IgD-negative memory B cell (primary cell): ENCODE measurements at regions not wholly inside any gene's neighbourhood (a gene's known extent, or its start where the extent isn't known, plus 50 kb on each side); places are given as distances from the start of the nearest gene placed in this dataset.
"Not testable (repeated sequence)": the region's sequence is repeated elsewhere in the genome, so short reads cannot be mapped to it uniquely, and the experiment has no call there.

ENCODE experiments used
- H3K27ac Mint-ChIP-seq, 3 donors: one replicate each; pipeline ENCODE4 v1.8.0; 2020 to 2022; ENCODE audit warnings: mild to moderate bottlenecking in 3 of 3, mixed read lengths in 3 of 3, moderate library complexity in 1 of 3
- H3K27me3 Mint-ChIP-seq: one replicate; pipeline ENCODE4 v1.8.0; 2021; ENCODE audit warnings: mixed read lengths
- H3K36me3 Mint-ChIP-seq: one replicate; pipeline ENCODE4 v1.8.0; 2020; ENCODE audit warnings: mild to moderate bottlenecking, mixed read lengths
- H3K4me1 Mint-ChIP-seq, 3 donors: one replicate each; pipeline ENCODE4 v1.8.0; 2020 to 2022; ENCODE audit warnings: mixed read lengths in 3 of 3, mild to moderate bottlenecking in 1 of 3
- H3K4me3 Mint-ChIP-seq, 4 donors: one replicate each; pipeline ENCODE4 v1.8.0; 2020 to 2022; ENCODE audit warnings: mild to moderate bottlenecking in 4 of 4, mixed read lengths in 4 of 4, moderate library complexity in 3 of 4
- H3K9me3 Mint-ChIP-seq, 3 donors: one replicate each; pipeline ENCODE4 v1.8.0; 2020 to 2021; ENCODE audit warnings: mixed read lengths in 3 of 3, mild to moderate bottlenecking in 1 of 3

DNA sequence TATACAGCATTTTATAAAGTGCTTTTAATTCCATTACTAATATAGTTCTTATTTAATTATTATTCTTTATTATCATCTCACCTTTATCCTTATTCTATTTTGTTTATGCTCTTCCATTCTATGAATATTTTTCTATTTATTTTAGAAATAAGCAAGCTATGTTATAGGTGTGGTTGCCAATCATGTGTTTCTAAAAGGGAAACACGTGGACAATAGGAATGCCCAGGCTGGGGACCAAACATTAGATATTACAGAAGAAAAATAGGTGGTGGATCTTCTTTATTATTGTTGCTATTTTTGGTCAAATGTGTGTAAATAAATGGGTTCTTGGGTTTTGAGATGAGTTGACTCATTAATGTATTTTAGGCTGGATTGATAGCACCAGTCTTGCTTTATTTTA lies 438.3 kb downstream of the RAB38 start:
- no peaks in the 10 kb centered on the region for H3K36me3 Mint-ChIP-seq
- no peaks in the 10 kb centered on the region for H3K4me1 Mint-ChIP-seq
- peaks cover 0 to 5% (median 2%) of the 10 kb centered on the region in 3 donors for H3K9me3 Mint-ChIP-seq
- H3K27ac Mint-ChIP-seq: no peak overlapping the region
- no peak overlapping the region for H3K4me3 Mint-ChIP-seq
- no peaks in the 10 kb centered on the region for H3K27me3 Mint-ChIP-seq

DNA sequence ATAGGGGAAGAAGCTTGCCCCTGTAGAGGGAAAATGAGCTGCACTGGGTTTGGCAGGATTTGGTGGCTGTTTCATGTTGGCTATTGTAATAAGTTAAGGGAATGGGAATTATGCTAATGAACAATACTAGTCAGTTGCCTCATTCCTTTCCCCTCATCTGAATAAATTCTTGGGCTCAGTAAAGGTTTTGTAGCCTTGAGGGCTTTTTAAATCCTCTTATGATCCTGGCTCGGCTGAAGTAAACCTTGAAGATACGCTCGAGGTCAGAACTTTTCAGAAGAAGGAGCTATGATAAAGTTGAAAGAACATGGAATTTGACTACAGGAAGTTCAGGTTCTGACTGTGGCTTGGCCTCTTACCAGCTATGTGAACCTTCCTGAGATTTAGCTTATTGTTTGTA lies 448.7 kb downstream of the RAB38 start:
- H3K36me3 Mint-ChIP-seq: peaks cover 2% of the 10 kb centered on the region
- no peaks in the 10 kb centered on the region for H3K4me1 Mint-ChIP-seq
- no peak overlapping the region for H3K4me3 Mint-ChIP-seq
- H3K27ac Mint-ChIP-seq: no peak overlapping the region
- H3K9me3 Mint-ChIP-seq: peaks cover 0 to 11% (median 0%) of the 10 kb centered on the region in 3 donors
- no peaks in the 10 kb centered on the region for H3K27me3 Mint-ChIP-seq

DNA sequence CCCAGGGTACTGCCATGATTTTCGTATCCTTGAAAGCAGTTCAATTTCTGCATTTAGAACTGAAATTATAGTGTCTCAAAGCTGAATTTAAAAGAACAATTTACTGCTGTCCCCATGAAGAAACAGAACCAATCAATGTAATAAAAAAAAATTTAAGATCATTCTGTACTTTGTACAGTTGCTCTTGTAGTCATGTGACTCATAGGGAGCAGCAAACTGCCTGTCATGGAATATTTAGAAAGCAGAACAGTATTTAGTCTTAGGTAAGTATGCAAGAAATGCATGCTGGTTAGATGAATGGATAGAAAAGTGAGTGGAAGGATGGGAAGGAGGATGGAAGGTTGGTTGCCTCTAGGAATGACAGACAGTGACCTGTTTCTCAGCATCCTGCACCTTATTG lies 450.9 kb downstream of the RAB38 start:
- Mint-ChIP-seq H3K4me1 (no peaks in the 10 kb centered on the region), H3K4me3 (no peak overlapping the region), H3K27me3 (no peaks in the 10 kb centered on the region), H3K9me3 (peaks cover 0 to 9% (median 0%) of the 10 kb centered on the region in 3 donors), H3K36me3 (no peaks in the 10 kb centered on the region), H3K27ac (no peak overlapping the region)

DNA sequence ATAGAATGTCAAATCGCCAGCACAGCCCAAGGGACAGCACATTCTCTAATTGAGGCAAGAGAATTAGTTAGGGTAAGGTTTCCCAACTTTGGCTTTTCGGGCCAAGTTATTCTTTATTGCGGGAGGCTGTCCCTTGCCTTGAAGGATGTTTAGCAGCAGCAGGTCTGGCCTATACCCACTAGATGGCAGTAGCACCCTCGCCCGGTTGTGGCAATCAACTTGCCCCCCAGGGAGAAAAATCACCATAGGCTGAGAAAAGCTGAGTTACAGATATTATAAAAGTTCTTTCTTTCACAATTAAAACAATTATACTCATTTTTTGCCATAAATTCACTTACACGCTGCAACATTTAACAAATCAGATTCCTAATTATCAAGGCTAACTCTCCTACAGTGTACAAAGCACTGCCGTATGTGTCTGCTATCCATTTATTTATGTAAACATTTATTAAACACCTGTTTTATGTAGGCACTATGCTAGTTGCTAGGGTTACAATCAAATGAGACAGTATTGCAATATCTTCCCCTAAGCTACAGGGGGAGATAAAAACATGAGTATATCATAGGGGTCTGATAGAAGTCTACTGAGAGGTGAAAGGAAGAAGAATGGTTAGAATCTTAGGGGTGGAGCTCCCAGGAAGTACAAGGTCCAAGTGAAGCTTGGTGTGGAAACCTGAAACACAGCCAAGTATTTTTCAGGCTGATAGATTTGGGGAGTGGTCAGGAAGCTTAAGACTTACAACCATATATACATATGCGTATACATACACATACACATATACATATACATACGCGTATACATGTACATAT lies 452.3 kb downstream of the RAB38 start:
- Mint-ChIP-seq H3K36me3 (no peaks in the 10 kb centered on the region), H3K9me3 (peaks cover 0 to 4% (median 0%) of the 10 kb centered on the region in 3 donors), H3K4me1 (no peaks in the 10 kb centered on the region), H3K27ac (no peak overlapping the region), H3K4me3 (no peak overlapping the region), H3K27me3 (no peaks in the 10 kb centered on the region)

DNA sequence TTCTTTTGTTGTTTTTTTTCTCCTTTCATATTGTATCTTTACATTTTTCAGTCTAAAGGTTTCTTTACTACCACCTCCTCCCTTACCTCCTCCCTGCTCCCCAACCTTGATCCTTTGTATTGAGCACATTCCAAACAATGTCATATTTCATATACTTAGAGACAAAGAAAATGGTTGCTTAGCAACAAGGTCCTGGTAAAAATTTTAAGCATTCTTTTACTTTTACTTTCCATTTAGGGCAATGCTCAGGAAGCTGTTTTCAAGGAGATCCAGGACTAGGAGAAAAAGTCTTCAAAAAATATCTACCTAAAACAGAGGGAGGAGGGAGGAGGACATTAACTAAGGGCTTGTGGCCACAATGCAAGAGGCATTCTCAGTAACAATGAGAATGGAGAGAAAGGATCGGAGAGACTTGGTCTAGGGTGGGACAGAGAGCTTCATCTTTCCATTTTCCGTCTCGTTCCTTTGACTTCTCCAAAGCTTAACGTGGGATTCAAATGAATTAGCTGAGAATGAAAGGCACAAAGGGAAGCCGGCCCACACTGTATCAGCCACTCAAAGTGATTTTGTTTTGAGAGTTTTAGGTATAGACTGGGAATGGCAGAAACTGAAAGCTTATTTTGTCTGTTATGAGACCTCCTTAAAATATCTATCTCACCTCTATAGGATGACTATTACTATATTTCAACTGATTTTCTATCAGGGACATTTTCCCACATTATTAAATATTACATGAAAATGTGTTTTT lies 455.7 kb downstream of the RAB38 start:
- Mint-ChIP-seq H3K27me3 (no peaks in the 10 kb centered on the region), H3K4me1 (no peaks in the 10 kb centered on the region), H3K4me3 (no peak overlapping the region), H3K36me3 (no peaks in the 10 kb centered on the region), H3K9me3 (peaks cover 0 to 4% (median 0%) of the 10 kb centered on the region in 3 donors), H3K27ac (no peak overlapping the region)

DNA sequence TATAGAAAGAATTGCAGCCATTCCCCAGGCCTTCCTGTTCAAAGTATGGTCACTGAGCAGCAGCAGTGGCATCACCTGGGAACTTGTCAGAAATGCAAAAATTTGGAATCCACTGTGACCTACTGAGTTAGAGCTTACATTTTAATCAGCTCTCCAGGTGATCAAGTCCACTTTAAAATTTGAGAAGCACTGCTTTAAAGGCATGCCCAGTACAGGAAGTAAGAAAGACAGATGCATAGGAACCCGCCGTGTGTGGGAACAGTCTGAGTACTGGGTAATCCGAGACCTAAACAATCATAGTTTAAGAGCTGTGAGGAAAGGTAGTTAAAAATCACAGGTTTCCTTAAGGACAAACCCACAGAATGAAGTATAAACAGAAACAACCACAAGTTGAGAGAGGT lies 462.4 kb downstream of the RAB38 start:
- peaks cover 0 to 3% (median 2%) of the 10 kb centered on the region in 3 donors for H3K9me3 Mint-ChIP-seq
- no peaks in the 10 kb centered on the region for H3K4me1 Mint-ChIP-seq
- no peaks in the 10 kb centered on the region for H3K27me3 Mint-ChIP-seq
- H3K36me3 Mint-ChIP-seq: no peaks in the 10 kb centered on the region
- no peak overlapping the region for H3K4me3 Mint-ChIP-seq
- no peak overlapping the region for H3K27ac Mint-ChIP-seq

DNA sequence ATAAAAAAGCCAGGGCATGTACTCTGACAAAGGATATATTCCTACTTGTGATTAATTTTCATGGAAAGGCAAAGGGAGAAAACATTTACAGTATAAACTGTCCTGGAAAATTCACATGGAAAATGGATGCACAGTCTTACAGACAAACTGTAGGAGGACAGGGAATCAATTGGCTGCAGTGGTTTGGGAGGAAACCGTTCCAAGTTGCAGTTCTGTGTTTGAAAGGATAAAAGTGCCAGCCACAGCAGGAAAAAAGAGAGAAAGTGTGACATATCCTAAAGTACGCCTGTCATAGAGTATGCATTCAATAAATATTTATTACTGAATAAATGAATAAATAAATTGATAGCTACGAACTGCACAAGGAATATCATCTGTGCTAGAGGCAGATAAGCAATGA lies 462.9 kb downstream of the RAB38 start:
- Mint-ChIP-seq H3K27ac (no peak overlapping the region), H3K4me1 (no peaks in the 10 kb centered on the region)

DNA sequence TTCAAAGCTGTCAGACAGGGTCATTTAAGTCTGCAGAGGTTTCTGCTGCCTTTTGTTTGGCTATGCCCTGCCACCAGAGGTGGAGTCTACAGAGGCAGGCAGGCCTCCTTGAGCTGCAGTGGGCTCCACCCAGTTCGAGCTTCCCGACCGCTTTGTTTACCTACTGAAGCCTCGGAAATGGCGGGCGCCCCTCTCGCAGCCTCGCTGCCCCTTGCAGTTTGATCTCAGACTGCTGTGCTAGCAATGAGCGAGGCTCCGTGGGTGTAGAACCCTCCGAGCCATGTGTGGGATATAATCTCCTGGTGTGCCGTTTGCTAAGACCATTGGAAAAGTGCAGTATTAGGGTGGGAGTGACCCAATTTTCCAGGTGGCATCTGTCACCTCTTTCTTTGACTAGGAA lies 471.7 kb downstream of the RAB38 start:
- not testable (repeated sequence) for H3K4me1 Mint-ChIP-seq, H3K9me3 Mint-ChIP-seq, H3K36me3 Mint-ChIP-seq, H3K27ac Mint-ChIP-seq, H3K27me3 Mint-ChIP-seq, H3K4me3 Mint-ChIP-seq

More for the DNA sequence above, 462.9 kb downstream of the RAB38 start:
- no peaks in the 10 kb centered on the region for H3K27me3 Mint-ChIP-seq
- H3K36me3 Mint-ChIP-seq: no peaks in the 10 kb centered on the region
- peaks cover 0 to 3% (median 2%) of the 10 kb centered on the region in 3 donors for H3K9me3 Mint-ChIP-seq
- H3K4me3 Mint-ChIP-seq: no peak overlapping the region

DNA sequence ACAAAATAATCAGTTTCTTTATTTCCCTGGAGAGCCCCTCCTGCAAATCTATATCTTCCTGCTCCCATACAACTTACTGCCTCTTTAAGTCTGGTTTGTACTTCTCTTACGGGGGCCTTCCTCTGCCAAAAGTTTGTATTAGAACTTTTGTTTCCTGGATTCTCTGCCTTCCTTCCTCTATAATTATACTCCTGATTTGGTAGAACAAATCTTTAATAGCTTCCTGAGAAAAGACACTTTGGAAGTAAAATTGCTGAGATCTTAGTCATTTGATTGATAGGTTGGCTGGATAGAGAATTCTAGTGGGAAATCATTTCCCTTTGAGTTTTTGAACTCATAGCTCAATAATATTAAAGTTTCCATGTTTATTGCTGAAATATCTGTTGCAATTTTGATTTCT lies 499.2 kb downstream of the RAB38 start:
- H3K36me3 Mint-ChIP-seq: no peaks in the 10 kb centered on the region
- H3K4me1 Mint-ChIP-seq: peaks cover 0 to 2% (median 0%) of the 10 kb centered on the region in 3 donors
- H3K4me3 Mint-ChIP-seq: no peak overlapping the region
- peaks cover 0 to 3% (median 0%) of the 10 kb centered on the region in 3 donors for H3K9me3 Mint-ChIP-seq
- H3K27me3 Mint-ChIP-seq: no peaks in the 10 kb centered on the region
- no peak overlapping the region for H3K27ac Mint-ChIP-seq

DNA sequence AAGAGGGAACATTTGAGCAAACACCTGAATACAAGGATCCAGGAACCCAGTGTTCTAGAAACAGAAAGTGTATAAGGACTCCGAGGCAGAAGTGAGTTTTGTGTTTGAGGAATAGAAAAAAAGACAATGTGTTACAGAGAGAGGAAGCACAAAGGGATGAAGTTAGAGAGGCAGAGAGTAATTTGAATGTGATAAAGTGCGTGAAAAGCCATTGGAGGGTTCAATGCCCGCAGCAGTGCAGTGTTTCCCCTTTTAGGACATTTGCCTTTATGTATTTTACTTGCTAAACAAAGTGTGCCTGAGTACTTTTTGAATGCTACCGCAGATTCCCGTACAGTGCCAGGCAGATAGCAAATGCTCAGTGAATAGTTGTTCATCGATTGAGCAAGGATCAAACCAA lies 508.5 kb downstream of the RAB38 start:
- no peaks in the 10 kb centered on the region for H3K9me3 Mint-ChIP-seq
- no peaks in the 10 kb centered on the region for H3K4me1 Mint-ChIP-seq
- no peak overlapping the region for H3K4me3 Mint-ChIP-seq
- no peak overlapping the region for H3K27ac Mint-ChIP-seq
- H3K27me3 Mint-ChIP-seq: no peaks in the 10 kb centered on the region
- no peaks in the 10 kb centered on the region for H3K36me3 Mint-ChIP-seq

DNA sequence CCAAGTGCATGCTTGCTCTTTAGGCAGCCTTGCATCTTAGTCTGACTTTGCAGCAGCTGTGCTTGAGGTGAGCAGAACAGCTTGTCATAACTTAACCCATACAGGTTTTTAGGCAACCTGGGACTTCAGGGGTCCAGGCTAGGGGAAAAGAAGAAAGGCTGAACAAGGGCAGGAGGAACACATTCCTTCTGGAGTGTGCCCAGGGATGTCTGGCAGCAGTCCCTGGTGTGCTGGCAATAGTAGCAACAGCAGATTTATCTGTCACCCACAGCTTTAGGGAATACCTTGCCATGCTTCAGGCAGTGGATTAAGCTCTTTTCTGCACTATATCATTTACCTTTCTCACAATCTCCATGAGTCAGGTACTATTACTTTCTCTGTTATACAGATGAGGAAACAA lies 513.0 kb downstream of the RAB38 start:
- H3K36me3 Mint-ChIP-seq: no peaks in the 10 kb centered on the region
- no peak overlapping the region for H3K27ac Mint-ChIP-seq
- H3K27me3 Mint-ChIP-seq: no peaks in the 10 kb centered on the region
- no peak overlapping the region for H3K4me3 Mint-ChIP-seq
- peaks cover 0 to 1% (median 0%) of the 10 kb centered on the region in 3 donors for H3K9me3 Mint-ChIP-seq
- no peaks in the 10 kb centered on the region for H3K4me1 Mint-ChIP-seq

DNA sequence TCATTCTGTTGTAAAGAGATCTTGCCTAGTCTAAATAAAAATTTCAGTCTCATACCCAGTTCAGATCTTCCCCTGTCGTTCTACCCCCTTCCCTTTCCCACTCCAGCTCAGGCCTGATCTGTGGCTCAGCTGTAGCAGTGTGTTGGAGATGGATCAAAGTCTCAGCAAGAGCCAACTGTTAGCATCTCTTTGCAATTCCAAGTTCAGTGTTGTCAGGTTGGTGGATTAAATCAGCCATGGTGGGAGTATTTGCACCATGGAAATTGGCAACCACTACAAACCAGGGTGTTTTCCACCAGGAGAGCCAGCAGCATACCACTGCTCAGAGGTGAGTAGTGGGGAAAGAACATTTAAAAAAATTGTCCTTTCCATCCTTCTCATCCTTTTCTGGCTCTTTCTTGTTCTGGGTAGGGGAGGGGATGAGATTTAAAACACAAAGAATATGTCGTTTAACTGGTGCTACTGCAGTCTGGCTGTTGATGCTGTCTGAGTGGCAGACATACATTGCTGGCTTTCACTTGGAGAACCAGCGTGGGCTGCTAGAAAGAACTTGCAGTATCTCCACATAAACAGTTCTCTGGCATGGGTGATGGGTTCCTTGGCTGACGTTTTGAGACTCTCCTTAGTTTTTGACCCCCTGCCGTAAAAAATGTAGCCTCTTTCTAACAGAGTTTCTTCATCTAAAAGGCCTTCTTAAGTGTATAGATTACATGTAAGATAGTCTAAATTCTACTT lies 514.1 kb downstream of the RAB38 start:
- Mint-ChIP-seq H3K27me3 (no peaks in the 10 kb centered on the region), H3K27ac (no peak overlapping the region), H3K4me1 (no peaks in the 10 kb centered on the region), H3K9me3 (peaks cover 0 to 1% (median 0%) of the 10 kb centered on the region in 3 donors), H3K4me3 (no peak overlapping the region), H3K36me3 (no peaks in the 10 kb centered on the region)

DNA sequence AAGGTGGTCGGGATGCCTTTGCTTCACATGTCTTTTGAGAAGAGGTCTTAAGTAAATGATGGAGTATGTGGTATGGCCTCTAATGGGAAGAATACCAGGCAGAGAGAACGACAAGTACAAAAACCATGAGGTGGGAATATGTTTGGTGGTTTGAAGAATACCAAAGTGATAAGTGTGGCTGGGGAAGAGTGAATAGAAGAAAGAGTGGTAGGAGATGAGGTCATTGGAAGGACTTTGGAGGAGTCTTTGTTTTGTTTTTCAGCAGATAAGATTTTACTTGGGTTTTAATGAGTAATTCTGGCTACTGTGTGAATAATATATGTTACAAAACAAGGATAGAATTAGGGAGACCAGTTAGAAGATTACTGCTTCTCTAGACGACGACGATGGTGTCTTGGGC lies 515.4 kb downstream of the RAB38 start:
- Mint-ChIP-seq H3K4me3 (no peak overlapping the region), H3K9me3 (peaks cover 0 to 3% (median 0%) of the 10 kb centered on the region in 3 donors), H3K27me3 (no peaks in the 10 kb centered on the region), H3K4me1 (no peaks in the 10 kb centered on the region), H3K27ac (no peak overlapping the region), H3K36me3 (no peaks in the 10 kb centered on the region)

DNA sequence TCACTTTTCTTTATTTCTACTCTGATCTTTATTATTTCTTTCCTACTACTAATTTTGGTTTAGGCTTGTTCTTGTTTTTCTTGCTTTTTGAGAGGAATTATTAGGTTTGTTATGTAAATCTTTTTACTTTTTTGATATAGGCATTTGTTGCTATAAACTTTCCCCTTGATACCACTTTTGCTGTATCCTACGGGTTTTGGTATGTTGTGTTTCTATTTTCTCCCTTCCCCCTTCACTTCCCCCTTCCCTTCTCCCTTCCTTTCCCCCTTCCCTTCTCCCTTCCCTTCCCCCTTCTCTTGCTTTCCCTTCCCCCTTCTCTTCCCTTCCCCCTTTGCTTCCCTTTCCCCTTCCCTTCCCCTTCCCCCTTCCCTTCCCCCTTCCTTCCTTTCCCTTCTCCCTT lies 529.6 kb downstream of the RAB38 start:
- peaks cover 1% of the 10 kb centered on the region for H3K36me3 Mint-ChIP-seq
- no peaks in the 10 kb centered on the region for H3K4me1 Mint-ChIP-seq
- peaks cover 0 to 5% (median 5%) of the 10 kb centered on the region in 3 donors for H3K9me3 Mint-ChIP-seq
- H3K4me3 Mint-ChIP-seq: no peak overlapping the region
- H3K27ac Mint-ChIP-seq: no peak overlapping the region
- no peaks in the 10 kb centered on the region for H3K27me3 Mint-ChIP-seq

DNA sequence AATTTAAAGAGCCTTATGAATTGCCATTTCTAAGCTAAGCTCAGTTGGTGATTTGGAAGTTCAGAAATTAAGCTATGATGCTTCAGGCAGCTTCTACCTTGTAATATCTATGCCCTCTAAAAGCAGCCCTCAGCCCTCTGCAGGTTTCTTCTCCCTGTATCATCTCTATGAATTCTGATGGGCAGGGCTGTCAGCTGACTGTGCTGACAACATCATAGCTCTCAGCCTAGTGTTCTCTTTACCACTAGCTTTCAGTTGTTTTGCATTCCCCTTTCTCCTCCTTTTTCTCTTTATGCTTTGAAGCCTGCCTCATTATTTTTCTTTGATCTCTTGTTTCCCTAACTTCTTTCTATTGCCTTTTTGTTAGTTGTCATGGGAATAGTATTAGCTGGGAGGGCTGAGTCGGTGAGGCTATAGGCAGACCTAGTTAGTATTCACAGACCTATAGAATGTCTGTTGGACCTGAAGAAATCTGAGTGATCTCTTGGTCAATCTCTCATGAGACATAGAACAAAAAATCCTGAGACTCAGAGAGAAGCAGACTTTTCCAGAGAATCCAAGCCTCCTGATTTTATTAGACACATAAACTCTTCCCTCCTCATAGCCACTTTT lies 535.4 kb downstream of the RAB38 start:
- Mint-ChIP-seq H3K9me3 (peaks cover 1 to 5% (median 5%) of the 10 kb centered on the region in 3 donors), H3K4me1 (no peaks in the 10 kb centered on the region), H3K27me3 (no peaks in the 10 kb centered on the region), H3K27ac (no peak overlapping the region), H3K36me3 (no peaks in the 10 kb centered on the region), H3K4me3 (no peak overlapping the region)
